Astrocyte of the cerebellum (primary cell): ENCODE measurements at regions not wholly inside any gene's neighbourhood (a gene's known extent, or its start where the extent isn't known, plus 50 kb on each side); places are given as distances from the start of the nearest gene placed in this dataset.

Source experiments
- DNase-seq: peaks from one replicate; pipeline ENCODE4 v3.0.0-alpha.2; 2011; ENCODE audit warnings: low read depth
- H3K4me3 ChIP-seq: 2 replicates; pipeline ENCODE4 v1.5.1; 2011; ENCODE audit warnings: mild to moderate bottlenecking, low read depth, low read length, moderate library complexity
- CTCF ChIP-seq: IDR thresholded peaks from 2 replicates; pipeline ENCODE4 v1.5.1; 2012; ENCODE audit warnings: low read length, low read depth, moderate library complexity, mild to moderate bottlenecking; ENCODE audit errors: missing control alignments
- in situ Hi-C: cut with HindIII; loops from 2 replicates; pipeline ENCODE4 v1.10.0; 2017; ENCODE audit warnings: low sequenced_read_pairs

- H3K4me3 ChIP-seq = no peak overlapping the region
- no peak for DNase-seq
- no peak for TF ChIP-seq CTCF
- in situ Hi-C loops = no loop called here
Measured at GRCh38 chr5:136430081-136430480, 64.7 kb upstream of the TRPC7 start.

- H3K4me3 ChIP-seq = no peak overlapping the region
- TF ChIP-seq CTCF = no peak
- no peak for DNase-seq
- in situ Hi-C loops = no loop called here
Measured at GRCh38 chr5:136427426-136427825, 62.1 kb upstream of the TRPC7 start.

- TF ChIP-seq CTCF = no peak
- DNase-seq = no peak
- no peak overlapping the region for H3K4me3 ChIP-seq
- in situ Hi-C loops = no loop called here
Measured at GRCh38 chr5:136425921-136426320, 60.6 kb upstream of the TRPC7 start.

- no peak overlapping the region for H3K4me3 ChIP-seq
- in situ Hi-C loops = no loop called here
- DNase-seq = peak; percentile 2
- peak; percentile 68 for TF ChIP-seq CTCF
Measured at GRCh38 chr5:136424835-136425584, 59.7 kb upstream of the TRPC7 start.

GRCh38 chr5:136423944-136424606 is 58.7 kb upstream of the TRPC7 start:
- in situ Hi-C loops = no loop called here
- no peak for TF ChIP-seq CTCF

GRCh38 chr5:136420168-136420898 is 55.0 kb upstream of the TRPC7 start:
- no peak for TF ChIP-seq CTCF
- no peak overlapping the region for H3K4me3 ChIP-seq
- in situ Hi-C loops = no loop called here
- DNase-seq = no peak

More at GRCh38 chr5:136423944-136424606, 58.7 kb upstream of the TRPC7 start:
- DNase-seq = no peak
- H3K4me3 ChIP-seq = no peak overlapping the region
